NCI-H69 (cell line): ENCODE measurements at regions not wholly inside any gene's neighbourhood (a gene's known extent, or its start where the extent isn't known, plus 50 kb on each side); places are given as distances from the start of the nearest gene placed in this dataset.

ENCODE experiments used
- DNase-seq: peaks from one replicate; lab custom pipeline; 2025; lab: John Stamatoyannopoulos, UW

- DNase-seq: no peak
Observed at GRCh38 chr2:107312240-107312639, 426.3 kb upstream of the ST6GAL2 start.

GRCh38 chr2:107313316-107313715 lies 427.3 kb upstream of the ST6GAL2 start:
- DNase-seq: no peak

- no peak for DNase-seq
Observed at GRCh38 chr2:107320881-107321280, 434.9 kb upstream of the ST6GAL2 start.

GRCh38 chr2:107322416-107322815 lies 436.4 kb upstream of the ST6GAL2 start:
- no peak for DNase-seq

- DNase-seq: no peak
Observed at GRCh38 chr2:107323946-107324565, 438.1 kb upstream of the ST6GAL2 start.

- DNase-seq: no peak
Observed at GRCh38 chr2:107325981-107326786, 440.2 kb upstream of the ST6GAL2 start.

GRCh38 chr2:107334306-107334705 lies 448.3 kb upstream of the ST6GAL2 start:
- no peak for DNase-seq

- no peak for DNase-seq
Observed at GRCh38 chr2:107336526-107336925, 450.6 kb upstream of the ST6GAL2 start.

GRCh38 chr2:107337209-107337898 lies 451.4 kb upstream of the ST6GAL2 start:
- no peak for DNase-seq

GRCh38 chr2:107338059-107338458 lies 452.1 kb upstream of the ST6GAL2 start:
- no peak for DNase-seq

GRCh38 chr2:107338571-107338970 lies 452.6 kb upstream of the ST6GAL2 start:
- no peak for DNase-seq

GRCh38 chr2:107340955-107341354 lies 455.0 kb upstream of the ST6GAL2 start:
- no peak for DNase-seq

GRCh38 chr2:107349329-107349728 lies 463.4 kb upstream of the ST6GAL2 start:
- DNase-seq: no peak

- DNase-seq: no peak
Observed at GRCh38 chr2:107354175-107354574, 468.2 kb upstream of the ST6GAL2 start.

GRCh38 chr2:107358362-107358761 lies 468.3 kb upstream of the RGPD4 start:
- no peak for DNase-seq

- no peak for DNase-seq
Observed at GRCh38 chr2:107359021-107359420, 467.7 kb upstream of the RGPD4 start.

- peak; percentile 5 for DNase-seq
Observed at GRCh38 chr2:107361751-107362381, 464.8 kb upstream of the RGPD4 start.

GRCh38 chr2:107362993-107363392 lies 463.7 kb upstream of the RGPD4 start:
- DNase-seq: no peak

GRCh38 chr2:107363806-107364205 lies 462.9 kb upstream of the RGPD4 start:
- DNase-seq: no peak

- DNase-seq: no peak
Observed at GRCh38 chr2:107364361-107364950, 462.2 kb upstream of the RGPD4 start.

GRCh38 chr2:107374249-107374648 lies 452.4 kb upstream of the RGPD4 start:
- DNase-seq: peak; percentile 14

- no peak for DNase-seq
Observed at GRCh38 chr2:107376909-107377308, 449.8 kb upstream of the RGPD4 start.
